ENCODE measurements at regions not wholly inside any gene's neighbourhood (a gene's known extent, or its start where the extent isn't known, plus 50 kb on each side); places are given as distances from the start of the nearest gene placed in this dataset.

GRCh38 chr2:103660947-103661346 is 899.1 kb downstream of the TMEM182 start:
- TF ChIP-seq, protein P1, sequence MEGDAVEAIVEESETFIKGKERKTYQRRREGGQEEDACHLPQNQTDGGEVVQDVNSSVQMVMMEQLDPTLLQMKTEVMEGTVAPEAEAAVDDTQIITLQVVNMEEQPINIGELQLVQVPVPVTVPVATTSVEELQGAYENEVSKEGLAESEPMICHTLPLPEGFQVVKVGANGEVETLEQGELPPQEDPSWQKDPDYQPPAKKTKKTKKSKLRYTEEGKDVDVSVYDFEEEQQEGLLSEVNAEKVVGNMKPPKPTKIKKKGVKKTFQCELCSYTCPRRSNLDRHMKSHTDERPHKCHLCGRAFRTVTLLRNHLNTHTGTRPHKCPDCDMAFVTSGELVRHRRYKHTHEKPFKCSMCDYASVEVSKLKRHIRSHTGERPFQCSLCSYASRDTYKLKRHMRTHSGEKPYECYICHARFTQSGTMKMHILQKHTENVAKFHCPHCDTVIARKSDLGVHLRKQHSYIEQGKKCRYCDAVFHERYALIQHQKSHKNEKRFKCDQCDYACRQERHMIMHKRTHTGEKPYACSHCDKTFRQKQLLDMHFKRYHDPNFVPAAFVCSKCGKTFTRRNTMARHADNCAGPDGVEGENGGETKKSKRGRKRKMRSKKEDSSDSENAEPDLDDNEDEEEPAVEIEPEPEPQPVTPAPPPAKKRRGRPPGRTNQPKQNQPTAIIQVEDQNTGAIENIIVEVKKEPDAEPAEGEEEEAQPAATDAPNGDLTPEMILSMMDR (IDR thresholded peaks at IDR 0.05 in 8 of 11, conservative IDR thresholded peaks at IDR 0.05 in 3 of 11): no peak
- no peak for TF ChIP-seq POLR2A (IDR thresholded peaks at IDR 0.05)
- no peak for TF ChIP-seq POLR2AphosphoS5 (IDR thresholded peaks at IDR 0.05)
